AG09319 (cell line): ENCODE measurements at regions not wholly inside any gene's neighbourhood (a gene's known extent, or its start where the extent isn't known, plus 50 kb on each side); places are given as distances from the start of the nearest gene placed in this dataset.

ENCODE experiments used
- DNase-seq: peaks from one replicate; pipeline ENCODE4 v3.0.0-alpha.2; 2010; ENCODE audit warnings: low read depth; ENCODE audit errors: extremely low read depth
- TF ChIP-seq, protein P1 (sequence below): IDR thresholded peaks from 2 replicates; pipeline ENCODE4 v1.5.1; 2011; ENCODE audit warnings: low read depth, mild to moderate bottlenecking, inconsistent platforms, low read length, moderate library complexity

DNA sequence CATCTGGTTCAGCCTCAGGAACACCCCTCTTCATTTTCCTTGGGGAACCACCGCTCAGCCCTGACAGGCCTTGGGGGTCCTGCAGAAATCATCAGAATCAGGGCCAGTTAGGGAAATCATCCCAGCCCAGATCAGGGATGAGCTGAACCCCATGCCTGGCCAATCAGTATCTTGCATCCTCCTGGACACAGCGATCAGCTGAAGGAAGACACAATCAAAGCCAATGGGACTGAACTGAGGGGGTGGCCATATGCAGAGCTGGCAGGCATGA, 395.4 kb downstream of the MATN1 start:
- DNase-seq: no peak
- TF ChIP-seq, protein P1, sequence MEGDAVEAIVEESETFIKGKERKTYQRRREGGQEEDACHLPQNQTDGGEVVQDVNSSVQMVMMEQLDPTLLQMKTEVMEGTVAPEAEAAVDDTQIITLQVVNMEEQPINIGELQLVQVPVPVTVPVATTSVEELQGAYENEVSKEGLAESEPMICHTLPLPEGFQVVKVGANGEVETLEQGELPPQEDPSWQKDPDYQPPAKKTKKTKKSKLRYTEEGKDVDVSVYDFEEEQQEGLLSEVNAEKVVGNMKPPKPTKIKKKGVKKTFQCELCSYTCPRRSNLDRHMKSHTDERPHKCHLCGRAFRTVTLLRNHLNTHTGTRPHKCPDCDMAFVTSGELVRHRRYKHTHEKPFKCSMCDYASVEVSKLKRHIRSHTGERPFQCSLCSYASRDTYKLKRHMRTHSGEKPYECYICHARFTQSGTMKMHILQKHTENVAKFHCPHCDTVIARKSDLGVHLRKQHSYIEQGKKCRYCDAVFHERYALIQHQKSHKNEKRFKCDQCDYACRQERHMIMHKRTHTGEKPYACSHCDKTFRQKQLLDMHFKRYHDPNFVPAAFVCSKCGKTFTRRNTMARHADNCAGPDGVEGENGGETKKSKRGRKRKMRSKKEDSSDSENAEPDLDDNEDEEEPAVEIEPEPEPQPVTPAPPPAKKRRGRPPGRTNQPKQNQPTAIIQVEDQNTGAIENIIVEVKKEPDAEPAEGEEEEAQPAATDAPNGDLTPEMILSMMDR: no peak

DNA sequence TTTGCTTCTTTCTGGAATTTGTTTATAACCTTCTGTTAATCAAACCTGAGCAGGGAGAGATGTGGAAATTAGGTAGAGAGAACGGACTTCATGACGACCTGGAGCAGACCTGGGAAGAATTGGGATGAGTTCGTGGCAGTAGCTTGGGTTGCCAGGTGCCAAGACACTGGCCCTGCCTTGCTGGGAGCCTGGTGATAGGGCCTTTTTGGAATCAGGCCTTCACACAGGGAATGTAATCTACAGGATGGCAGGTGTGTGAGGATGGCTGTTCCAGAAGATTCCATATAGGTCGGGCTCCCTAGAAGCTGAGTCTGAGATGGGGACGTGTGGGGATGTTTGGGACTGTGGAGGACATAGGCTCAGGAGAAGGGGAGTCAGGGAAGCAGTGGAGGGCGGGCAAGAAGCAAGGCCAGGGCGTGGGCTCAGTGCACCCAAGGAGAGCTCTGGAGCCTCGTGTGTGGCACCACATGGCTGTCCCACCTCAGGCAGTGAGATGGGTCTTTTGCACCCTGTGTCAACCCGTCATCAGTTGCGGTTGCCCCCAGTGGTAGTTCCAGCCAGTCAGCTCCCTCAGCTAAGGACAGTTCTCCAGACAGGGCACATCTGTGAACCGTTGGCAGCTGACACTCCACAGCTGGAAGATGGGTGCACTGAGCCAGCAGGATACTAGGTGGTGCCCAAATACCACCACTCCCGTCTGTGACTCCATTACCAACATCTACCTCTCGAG, 395.9 kb downstream of the MATN1 start:
- DNase-seq: no peak
- TF ChIP-seq, protein P1: no peak

DNA sequence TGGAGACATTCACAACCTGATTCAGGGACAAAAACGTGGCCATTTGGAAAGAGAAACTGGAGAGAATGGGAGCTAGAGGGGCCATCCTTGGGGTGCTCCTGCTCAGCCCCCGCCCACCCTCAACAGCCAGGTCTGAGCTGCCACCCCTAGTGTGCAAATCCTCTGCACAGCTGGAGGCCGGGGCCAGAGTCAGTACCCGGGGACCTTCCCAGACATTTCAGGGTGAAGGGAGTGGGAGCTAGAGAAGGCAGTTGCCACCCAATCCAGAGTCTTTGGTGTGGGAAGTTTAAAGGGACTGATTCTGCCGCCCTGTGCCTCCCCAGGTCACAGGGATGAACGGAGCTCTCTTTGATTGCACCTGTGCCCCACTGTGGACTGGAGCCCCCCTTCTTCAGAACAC, 397.4 kb downstream of the MATN1 start:
- TF ChIP-seq, protein P1: no peak
- DNase-seq: no peak

- DNase-seq: no peak
- TF ChIP-seq, protein P1: no peak
Measured at GRCh38 chr1:30325085-30325935, 398.1 kb downstream of the MATN1 start.

DNA sequence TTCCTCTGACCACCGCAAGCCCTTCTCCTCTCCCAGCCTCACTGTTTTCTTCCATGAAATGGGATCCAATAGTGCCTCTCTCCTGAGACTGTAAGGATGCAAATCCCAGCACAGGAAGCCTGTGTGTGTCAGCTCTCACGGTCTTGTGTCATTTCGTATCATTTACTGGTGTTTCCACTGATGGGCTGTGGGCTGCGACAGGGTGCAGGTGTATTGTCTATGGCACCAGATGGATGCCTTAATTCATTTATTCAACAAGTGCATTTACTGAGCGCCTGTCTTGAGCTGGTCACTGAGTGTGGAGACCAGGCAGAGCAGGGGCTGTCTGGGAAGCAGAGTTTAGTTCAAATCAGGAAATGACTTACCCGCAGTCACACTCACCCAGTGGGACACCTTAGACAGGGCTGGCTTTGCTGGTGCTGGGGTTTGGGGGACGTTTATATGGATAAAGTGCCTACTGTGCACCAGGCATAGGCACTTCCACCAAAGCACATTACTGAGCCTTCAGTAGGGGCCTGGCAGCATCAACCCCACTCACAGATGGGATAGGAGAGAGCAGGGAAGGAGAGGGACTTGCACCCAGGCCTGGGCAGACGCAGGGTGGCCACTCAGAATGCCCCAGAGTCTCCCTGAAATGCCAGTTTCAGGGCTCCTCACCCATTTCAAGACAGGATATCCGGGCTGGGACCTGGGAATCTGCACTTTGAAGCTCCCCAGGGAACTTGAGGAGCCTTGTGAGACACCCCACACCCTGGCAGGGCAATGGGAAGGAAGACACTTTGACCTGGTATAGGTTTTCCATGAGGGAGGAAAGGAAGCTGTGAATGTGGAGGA, 398.9 kb downstream of the MATN1 start:
- TF ChIP-seq, protein P1: no peak
- DNase-seq: no peak

GRCh38 chr1:30323841-30324240, 399.5 kb downstream of the MATN1 start:
- DNase-seq: no peak
- TF ChIP-seq, protein P1: no peak

DNA sequence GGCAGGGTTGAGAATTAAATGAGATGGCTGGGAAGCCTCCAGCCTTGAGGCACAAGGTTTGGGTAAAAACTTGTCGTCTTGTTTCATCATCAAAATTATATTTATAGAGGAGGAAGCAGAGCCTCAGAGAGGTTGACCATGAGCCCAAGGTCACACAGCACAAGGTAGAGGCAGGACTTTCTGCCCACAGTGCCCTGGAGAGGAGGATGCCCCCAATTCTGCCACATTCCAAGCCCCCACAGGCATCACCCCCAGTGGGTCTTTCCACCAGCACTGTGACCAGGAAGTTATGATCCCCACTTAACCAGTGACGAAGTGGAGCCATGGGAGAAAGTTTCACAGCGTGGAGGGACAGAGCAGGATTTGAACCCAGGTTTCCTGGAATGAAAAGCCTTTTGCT, 400.0 kb downstream of the MATN1 start:
- TF ChIP-seq, protein P1: no peak
- DNase-seq: no peak
